SH-SY5Y (cell line): ENCODE measurements at regions not wholly inside any gene's neighbourhood (a gene's known extent, or its start where the extent isn't known, plus 50 kb on each side); places are given as distances from the start of the nearest gene placed in this dataset.

ENCODE experiments used
- GATA2 ChIP-seq: IDR thresholded peaks from 2 replicates; pipeline ENCODE4 v1.6.1; 2011; ENCODE audit warnings: mild to moderate bottlenecking, low read depth, low read length
- GATA3 ChIP-seq: IDR thresholded peaks from 2 replicates; pipeline ENCODE4 v1.6.1; 2011; ENCODE audit warnings: low read depth, mild to moderate bottlenecking, low read length, moderate library complexity

DNA sequence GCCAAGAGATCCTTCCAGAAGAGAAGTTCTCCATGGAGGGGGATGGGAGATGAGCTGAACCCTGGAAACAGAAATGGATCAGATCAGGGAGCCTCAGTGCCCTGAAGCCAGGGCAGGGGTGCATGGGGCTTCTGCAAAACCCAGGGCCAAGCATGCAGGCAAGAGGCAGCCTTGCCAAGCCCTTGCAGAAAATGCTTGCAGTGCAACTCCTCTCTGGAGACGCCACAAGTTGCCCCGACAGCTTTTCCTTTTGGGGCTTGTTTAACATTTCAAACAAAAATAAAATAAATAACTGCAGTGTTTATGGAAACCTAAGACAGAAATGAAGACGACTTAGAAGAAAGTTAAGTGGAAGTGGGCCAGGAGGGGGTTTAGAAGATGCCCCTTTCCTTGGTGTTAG, 177.5 kb upstream of the TNP1 start:
- TF ChIP-seq GATA2 (no peak), GATA3 (no peak)

DNA sequence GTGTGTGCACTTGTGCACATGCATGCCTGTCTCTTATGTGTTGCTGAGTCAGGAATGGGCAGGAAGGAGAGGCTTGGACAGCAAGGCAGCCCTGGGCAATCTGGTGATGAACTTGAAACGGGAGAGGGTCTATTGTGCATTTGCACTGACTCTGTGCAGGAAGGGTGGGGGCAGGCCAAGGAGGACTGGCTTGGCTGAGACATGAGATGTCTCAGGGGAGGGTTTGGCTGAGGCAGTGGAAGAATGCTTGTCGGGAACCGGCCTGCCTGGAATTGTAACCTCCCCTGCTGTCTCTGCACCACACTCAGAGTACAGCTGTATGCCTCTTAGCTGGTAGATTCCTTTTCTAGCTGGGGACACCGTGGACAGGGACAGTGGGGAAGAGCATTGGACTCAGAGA, 176.1 kb upstream of the TNP1 start:
- no peak for TF ChIP-seq GATA3
- TF ChIP-seq GATA2: no peak

DNA sequence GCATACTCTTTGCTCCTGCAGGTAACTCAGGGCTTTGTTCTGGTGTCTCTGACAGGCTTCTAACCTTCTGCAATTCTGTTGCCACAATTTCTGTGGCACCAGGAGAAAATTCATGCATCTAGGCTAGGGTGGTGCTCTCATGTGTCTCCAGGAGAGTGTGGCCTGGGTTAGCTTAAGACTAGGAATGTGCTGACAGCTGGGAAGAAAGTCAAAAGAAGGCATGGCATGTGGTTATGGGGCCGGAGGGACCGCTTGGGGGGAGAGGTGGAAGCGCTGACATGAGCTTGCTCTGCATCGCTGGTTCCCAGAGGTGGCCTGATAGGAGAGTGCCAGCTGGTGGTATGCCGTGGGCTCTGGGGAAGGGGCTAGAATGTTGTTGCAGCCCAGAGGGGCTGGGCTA, 173.3 kb upstream of the TNP1 start:
- no peak for TF ChIP-seq GATA3

DNA sequence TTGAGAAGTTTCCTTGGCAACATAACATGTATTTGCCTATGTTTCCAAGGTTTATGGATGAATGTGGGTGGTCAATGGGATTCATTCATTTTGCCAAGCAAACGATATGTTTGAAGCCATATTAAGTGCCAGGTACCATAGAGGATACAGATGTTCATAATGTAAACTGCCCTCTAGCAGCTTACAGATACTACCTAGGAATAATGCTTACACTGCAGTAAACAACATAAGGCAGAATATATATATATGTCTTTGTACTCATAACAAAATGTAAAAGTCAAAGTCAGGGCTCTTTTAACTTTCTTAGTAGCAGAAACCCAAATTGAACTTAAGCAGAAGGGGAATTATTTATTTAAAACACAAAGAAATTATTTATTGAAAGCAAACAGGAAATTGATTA, 171.6 kb upstream of the TNP1 start:
- TF ChIP-seq GATA2 (no peak), GATA3 (no peak)

DNA sequence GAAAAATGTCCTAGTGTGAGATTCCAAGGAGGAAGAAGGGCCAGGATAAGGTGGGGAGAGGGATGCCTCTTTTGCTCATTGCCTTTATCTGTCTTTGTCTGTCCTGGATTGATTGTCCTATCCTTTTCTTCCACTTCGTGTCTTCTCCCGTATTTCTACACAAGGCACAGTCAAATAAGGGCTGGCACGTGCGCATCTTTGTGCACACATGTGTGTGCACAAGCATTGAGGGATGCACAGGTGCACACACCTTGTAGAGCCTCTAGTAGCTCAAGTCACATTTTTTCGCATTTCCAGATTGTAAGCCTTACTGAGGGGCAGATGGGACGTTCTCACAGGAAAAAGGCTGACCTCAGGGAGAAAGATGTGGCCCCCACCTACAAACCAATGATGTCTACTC, 170.2 kb upstream of the TNP1 start:
- no peak for TF ChIP-seq GATA3
- TF ChIP-seq GATA2: no peak

DNA sequence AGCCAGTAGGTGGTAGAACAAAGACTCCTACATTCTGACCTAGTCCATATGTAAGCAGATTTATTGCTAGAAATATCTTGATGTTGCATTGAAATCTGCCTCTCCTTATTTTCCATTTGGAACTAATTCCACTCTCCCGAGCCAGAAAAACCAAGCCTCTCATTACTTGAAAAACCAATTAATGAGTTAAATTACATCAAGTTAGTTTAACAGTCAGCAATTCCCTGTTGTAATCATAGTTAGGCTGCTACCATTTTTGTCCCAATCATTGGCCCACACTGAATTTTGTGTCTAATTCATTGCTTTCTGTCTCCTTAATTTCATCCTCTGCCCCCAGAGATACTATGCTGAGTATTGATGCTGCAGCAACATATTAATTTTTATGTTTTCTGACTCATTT, 168.3 kb upstream of the TNP1 start:
- TF ChIP-seq GATA3 (no peak), GATA2 (no peak)

DNA sequence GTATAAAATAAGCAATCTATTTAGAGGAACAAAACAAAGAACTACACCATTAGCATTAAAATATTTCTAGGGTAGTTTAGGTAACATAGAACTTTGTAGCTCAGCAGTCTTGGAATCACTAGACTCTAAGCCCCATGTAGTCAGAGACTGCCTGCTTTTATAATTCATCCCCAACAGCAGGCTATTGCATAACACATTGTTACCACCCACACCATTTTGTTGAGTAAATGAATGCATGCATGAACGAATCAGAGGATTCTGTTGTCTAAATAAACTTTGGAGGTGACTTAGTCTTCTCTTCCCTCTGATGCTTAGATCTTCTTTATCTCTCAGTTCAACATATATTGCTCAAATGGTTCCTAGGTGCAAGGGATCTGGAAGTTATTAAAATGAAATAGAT, 167.6 kb upstream of the TNP1 start:
- TF ChIP-seq GATA3 (no peak), GATA2 (no peak)

DNA sequence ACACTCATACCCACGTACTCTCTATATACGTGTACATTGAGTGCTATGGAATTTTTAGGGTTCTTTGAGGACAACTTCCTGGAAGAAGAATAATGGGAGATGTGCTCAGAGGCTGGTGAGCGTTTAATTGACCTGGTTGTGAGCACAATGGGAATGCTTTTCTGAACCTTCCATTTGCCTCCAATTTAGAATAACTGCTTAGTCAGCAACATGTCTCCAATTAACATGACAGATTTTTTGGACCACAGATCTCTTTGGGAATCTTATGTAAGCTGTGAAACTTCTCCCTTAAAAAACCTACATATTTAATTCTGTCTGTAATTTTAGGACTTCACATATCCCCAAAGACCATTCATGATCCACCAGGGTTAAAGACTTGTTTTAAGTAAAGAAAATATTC, 166.7 kb upstream of the TNP1 start:
- no peak for TF ChIP-seq GATA2
- no peak for TF ChIP-seq GATA3

DNA sequence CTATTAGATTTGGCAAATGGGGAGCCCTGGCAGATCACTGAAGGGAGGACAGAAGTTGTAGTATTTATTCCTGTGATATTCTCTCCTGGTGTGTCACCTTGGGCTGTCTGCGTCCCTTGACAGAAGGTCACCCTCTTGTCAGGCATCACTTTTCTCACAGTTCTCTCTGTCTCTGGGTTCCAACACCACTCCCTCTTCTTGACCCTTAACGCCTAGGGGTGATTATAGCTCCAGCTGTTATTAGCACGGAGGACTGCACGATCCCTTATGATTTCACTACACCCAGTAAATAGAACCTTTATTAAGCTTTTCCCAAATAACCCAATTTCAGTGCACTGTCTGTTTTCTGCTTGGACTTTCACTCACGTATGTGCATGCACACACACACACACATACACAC, 166.3 kb upstream of the TNP1 start:
- TF ChIP-seq GATA3: no peak
- no peak for TF ChIP-seq GATA2

DNA sequence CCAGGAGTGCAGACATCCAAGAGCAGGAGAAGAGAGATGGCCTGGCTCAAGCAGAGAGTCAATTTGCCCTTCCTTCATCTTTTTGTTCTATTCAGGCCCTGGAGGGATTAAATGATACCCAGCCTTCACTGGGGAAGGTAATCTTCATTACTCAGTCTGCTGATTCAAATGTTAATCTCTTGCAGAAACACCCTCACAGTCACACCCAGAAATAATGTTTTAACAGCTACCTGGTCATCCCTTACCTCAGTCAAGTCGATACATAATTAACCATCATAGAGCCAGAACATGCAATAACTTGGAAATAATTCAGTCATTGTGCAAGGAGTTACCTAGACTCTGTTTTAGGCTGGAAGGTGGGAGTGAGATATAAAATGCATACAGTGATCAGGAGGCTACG, 163.7 kb upstream of the TNP1 start:
- TF ChIP-seq GATA3: no peak

DNA sequence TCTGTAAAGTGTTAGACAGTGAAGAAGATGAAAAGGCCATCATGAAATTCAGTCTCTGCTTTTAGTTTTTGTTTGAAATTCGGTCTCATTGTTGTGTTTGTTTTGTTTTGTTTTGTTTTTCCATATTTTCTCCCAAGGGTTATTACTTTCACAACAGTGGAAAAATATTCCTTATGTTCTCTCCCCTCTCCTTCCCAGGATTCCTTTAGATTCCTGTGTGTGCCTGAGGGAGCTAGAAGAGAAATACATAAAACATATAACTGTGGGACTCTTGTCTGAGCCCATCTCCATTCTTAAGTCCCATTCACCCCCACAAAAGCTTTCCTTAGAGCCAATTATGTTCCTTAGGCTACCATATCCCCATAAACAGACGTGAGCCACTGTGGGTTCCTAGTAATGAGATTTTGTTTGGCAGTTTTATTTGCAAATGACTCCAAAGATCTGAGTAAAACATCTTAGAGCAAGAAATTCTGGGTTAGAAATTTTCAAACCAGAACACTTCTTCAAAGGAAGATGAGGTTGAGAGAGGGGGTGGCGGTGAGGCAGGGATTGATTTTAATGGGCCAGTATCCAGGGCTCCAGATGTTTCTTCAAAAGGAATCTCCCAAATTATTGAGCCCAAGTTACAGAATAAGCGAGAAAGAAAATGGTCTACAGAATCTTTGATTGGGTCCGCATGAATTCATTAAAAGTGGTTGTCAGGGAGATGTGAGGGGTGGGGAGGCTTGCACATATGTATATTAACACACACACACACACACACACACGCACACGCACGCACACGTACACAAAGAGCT, 157.8 kb upstream of the TNP1 start:
- no peak for TF ChIP-seq GATA3
- no peak for TF ChIP-seq GATA2

DNA sequence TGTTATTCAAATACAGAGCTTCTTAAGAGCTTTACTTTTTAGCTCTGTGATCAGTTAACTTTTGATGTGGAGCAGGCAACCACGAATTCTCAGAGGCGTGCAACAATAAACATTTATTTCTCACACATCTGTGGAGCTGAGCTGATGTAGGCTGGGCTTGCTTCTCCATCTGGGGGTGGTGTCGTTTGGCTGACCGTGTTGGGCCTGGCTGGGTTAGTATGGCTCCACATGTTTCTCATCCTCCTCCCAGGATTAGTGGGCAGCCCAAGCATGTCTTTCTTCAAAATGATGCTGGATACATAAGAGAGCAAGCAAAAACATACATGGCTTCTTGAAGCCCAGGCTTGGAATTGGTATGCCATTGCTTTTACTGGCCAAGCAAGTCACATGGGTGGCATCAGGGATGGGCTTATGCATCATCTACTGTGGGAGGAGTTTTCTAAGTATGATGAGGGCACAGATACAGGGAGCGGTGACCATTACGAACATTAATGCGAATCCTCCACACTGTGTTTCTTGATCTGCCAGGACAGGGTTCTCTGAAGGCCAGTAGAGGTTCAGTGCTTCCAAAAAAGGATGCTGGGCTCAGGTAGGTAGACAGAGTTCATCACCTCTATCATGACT, 157.0 kb upstream of the TNP1 start:
- TF ChIP-seq GATA2 (no peak), GATA3 (no peak)

DNA sequence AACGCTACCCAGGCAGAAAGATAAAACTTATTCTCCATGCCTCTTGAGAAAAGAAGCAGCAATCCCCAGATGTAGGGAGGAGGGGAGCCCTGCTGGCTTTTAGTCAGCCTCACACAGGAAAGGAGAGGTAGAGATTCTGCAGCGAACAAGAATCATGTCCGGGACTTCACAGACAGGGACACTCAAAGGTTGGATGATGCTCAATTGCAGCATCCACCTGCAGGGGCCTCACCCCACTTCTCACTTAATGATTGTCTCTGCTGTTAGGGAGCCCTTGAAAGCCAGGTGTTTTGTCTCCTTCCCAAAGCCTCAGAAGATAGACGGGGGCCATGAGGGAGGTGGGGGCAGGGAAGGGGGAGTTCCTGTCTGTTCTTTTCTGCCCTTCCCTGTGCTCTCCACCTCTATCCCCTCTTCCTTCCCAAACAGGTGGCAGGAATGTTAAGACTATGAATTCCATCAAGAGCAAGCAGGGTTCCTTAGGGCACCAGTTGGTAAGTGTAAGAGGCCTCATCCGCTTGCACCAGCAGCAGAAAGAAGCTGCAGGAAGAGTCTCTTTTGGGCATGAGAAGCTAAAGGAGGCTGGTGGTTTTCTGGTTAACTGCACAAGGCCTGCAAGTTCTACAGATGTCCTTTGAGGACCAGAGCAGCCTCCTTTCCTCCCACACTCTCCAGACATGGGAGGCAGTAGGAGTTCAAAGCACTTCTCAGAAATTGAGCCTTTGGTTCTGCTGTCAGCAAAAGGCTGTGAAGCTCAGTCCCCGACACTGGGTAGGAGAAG, 154.7 kb upstream of the TNP1 start:
- TF ChIP-seq GATA2 (no peak), GATA3 (no peak)

DNA sequence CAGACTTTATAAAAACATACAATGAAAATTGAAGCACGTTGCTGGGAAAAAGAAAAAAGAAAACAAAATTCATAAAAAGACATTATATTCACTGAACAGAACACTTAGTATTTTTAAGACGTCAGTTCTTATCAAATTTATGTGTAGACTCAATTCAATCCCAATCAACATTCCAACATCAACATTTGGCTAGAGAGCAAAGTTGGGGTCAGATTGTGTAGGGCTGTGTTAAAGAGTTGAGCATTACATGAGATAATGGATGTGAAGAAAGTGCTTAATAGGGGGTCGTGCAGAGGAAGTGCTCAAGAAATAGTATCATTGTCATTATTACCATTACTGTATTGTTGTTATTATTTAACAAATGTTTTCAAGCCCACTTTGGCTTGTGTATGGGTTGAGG, 154.1 kb upstream of the TNP1 start:
- TF ChIP-seq GATA3 (no peak), GATA2 (no peak)

DNA sequence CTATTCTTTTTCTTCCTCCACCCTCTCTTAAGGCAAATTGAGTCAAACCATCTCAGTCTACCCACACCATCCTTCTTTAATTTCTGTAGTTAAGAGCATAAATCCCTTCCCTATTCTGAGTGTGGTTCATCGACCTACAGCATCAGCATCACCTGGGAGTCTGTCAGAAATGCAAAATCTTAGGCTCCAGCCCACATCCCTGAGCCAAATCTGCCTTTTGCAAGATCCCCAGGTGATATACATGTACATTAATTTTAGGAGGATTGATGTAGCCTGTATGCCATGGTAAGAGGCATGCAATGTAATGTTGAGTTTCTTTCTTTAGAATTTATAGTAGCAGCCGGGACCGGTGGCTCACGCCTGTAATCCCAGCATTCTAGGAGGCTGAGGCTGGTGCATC, 151.7 kb upstream of the TNP1 start:
- TF ChIP-seq GATA3 (no peak), GATA2 (no peak)
